Astrocyte of the spinal cord (primary cell): ENCODE measurements at regions not wholly inside any gene's neighbourhood (a gene's known extent, or its start where the extent isn't known, plus 50 kb on each side); places are given as distances from the start of the nearest gene placed in this dataset.
A peak's percentile ranks its signal among the peaks of the same experiment; 100 is the strongest.

Experiments
- DNase-seq: peaks from one replicate; pipeline ENCODE4 v3.0.0; 2011; ENCODE audit warnings: low read depth, low spot score
- H3K4me3 ChIP-seq: 2 replicates; pipeline ENCODE4 v1.5.1; 2011; ENCODE audit warnings: low read depth, mild to moderate bottlenecking, low read length, moderate library complexity
- in situ Hi-C: cut with HindIII; loops from 2 replicates; pipeline ENCODE4 v1.10.0; 2017; ENCODE audit warnings: low sequenced_read_pairs
- TF ChIP-seq, protein P1 (sequence below): IDR thresholded peaks from 2 replicates; pipeline ENCODE4 v1.5.1; 2012; ENCODE audit warnings: low read depth, mild to moderate bottlenecking, low read length, inconsistent platforms

DNA sequence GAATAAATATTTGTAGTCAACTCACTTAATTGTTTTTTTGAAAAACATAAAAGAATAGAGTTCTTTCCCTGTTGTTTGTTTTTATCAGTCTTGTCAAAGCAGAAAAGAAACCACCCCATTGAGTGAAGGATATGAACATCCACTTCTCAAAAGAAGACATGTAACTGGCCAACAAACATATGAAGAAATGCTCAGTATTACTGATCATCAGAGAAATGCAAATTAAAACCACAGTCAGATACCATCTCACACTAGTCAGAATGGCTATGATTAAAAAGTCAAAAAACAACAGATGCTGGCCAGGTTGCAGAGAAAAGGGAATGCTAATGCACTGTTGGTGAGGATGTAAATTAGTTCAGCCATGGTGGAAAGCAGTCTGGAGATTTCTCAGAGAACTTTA, 326.1 kb upstream of the EMCN start:
- DNase-seq = no peak
- TF ChIP-seq, protein P1, sequence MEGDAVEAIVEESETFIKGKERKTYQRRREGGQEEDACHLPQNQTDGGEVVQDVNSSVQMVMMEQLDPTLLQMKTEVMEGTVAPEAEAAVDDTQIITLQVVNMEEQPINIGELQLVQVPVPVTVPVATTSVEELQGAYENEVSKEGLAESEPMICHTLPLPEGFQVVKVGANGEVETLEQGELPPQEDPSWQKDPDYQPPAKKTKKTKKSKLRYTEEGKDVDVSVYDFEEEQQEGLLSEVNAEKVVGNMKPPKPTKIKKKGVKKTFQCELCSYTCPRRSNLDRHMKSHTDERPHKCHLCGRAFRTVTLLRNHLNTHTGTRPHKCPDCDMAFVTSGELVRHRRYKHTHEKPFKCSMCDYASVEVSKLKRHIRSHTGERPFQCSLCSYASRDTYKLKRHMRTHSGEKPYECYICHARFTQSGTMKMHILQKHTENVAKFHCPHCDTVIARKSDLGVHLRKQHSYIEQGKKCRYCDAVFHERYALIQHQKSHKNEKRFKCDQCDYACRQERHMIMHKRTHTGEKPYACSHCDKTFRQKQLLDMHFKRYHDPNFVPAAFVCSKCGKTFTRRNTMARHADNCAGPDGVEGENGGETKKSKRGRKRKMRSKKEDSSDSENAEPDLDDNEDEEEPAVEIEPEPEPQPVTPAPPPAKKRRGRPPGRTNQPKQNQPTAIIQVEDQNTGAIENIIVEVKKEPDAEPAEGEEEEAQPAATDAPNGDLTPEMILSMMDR = no peak
- no peak overlapping the region for H3K4me3 ChIP-seq
- in situ Hi-C loops = no loop called here

DNA sequence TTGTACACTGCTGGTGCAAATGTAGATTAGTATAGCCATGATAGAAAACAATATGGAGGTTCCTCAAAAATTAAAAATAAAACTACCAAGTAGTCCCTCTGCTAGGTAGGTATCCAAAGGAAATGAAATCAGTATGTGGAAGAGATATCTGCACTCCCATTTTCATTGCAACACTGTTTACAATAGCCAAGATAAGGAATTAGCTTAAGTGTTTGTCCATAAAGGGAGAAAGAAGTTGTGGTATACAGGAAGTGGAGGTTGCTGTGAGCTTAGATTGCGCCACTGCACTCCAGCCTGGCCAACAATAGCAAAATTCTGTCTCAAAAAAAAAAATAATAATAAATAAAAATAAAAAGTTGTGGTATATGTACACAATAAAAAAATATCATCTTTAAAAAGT, 325.0 kb upstream of the EMCN start:
- in situ Hi-C loops = no loop called here
- TF ChIP-seq, protein P1 = no peak
- H3K4me3 ChIP-seq = no peak overlapping the region
- no peak for DNase-seq

DNA sequence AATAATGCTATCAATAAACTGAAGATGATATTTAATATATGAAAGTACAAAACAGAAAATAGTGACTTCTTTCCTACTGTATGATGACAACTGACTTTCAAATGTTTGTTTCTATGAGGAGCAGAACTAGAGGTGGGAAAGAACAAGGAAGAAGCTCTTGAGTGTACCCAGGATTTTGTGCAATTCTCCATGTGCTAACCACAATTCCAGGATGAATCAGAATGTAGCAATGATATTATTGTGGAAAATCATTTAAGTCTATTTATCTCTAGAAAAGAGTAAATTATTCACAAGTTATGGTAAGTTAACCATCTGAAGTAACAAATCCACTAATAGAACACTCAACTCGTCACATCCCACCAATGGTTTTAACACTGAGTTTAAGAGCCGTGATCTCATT, 324.1 kb upstream of the EMCN start:
- TF ChIP-seq, protein P1 = no peak
- in situ Hi-C loops = no loop called here
- DNase-seq = peak; percentile 31
- no peak overlapping the region for H3K4me3 ChIP-seq

DNA sequence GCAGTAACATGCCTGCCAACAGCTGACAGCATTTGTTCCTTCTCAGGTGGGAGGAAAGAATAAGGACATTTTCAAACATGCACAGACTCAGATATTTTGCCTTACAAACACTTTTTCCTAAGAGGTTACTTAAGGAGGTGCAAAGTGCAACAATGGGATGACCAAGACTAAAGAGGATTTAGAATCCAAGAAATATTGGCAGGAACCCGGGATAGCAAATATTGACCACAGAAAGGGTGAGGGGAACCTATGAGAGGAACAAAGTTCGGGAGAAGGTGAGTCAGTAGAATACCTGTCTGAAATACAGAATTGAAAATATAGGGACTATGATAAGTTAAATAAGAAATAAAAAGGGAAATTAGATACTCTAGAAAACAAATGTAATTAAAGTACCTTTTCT, 321.9 kb upstream of the EMCN start:
- no peak for DNase-seq
- no peak overlapping the region for H3K4me3 ChIP-seq
- in situ Hi-C loops = no loop called here
- TF ChIP-seq, protein P1 = no peak

DNA sequence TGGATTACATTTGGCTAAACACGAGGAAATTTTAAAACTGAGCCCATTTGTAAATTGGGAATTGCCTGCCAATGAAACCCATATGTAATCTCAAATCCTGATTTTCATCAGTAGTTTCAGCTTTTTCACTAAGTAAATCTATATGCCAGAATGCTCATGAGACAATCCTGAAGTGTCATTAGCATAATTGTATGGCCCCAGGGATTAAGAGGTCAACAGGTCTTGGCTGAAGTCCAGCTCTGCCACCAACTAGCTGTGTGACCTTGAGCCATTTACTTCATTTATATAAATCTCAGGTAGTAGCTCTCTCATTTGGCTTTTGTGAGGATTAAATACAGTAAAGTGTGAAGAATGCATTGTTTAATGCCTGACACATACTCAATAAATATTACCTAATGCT, 320.5 kb upstream of the EMCN start:
- DNase-seq = no peak
- in situ Hi-C loops = no loop called here
- TF ChIP-seq, protein P1 = no peak
- no peak overlapping the region for H3K4me3 ChIP-seq

DNA sequence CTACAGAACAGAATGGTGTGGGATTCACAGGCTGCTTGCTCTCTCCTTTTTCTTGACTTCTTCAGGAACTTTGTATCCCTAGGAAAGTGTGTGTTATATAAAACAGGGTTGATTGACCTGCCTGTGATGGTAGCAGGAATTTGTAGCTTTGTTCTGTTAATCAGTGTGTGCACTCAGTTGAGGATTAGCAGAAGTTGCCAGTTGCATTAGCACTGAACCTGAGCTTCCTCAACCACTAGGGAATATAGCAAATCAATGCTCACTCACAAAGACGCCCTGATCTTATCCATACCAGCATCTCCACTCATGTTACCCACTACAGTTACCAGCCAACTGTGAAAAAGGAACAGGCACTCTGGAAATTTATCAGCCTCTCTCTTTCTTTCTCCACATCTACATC, 319.1 kb upstream of the EMCN start:
- TF ChIP-seq, protein P1 = no peak
- in situ Hi-C loops = no loop called here
- no peak overlapping the region for H3K4me3 ChIP-seq
- DNase-seq = no peak

DNA sequence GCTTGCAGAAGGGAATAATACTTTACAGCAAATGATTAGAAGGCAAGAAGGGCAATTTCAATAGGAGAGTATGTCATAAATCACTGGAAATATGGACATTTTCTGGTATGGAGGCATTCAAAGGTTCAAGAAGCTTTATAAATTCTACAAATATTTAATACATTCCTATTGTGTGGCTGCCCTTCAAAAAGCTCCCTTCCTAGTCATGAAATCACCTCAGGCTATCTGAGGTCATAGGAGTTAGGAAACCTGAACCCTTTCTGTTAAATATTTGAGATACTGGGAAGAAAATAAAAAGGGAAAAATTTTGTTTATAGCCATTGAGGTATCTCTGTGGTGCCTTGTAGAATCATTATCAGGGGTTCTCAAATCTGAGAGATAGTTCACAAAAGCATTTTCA, 316.8 kb upstream of the EMCN start:
- H3K4me3 ChIP-seq = no peak overlapping the region
- no peak for DNase-seq
- in situ Hi-C loops = no loop called here
- TF ChIP-seq, protein P1 = no peak
